B cell (primary cell): ENCODE measurements at regions not wholly inside any gene's neighbourhood (a gene's known extent, or its start where the extent isn't known, plus 50 kb on each side); places are given as distances from the start of the nearest gene placed in this dataset.

Source experiments
- ATAC-seq: fragments of 200-7000 bp; cut with Tn5 transposase; one replicate; pipeline ENCODE4 v1.10.0; 2021; ENCODE audit warnings: low read depth, mild to moderate bottlenecking, moderate number of reproducible peaks, moderate library complexity
- CTCF ChIA-PET: fragments of 350-600 bp; sonication (Branson Sonifier 250); formaldehyde crosslinking; loops from one replicate; lab custom pipeline; 2021; ENCODE audit warnings: antibody characterized with exemption, inconsistent platforms; lab: Charles Lee
- POLR2A ChIA-PET: fragments of 350-600 bp; sonication (Branson Sonifier 250); formaldehyde crosslinking; loops from one replicate; lab custom pipeline; 2021; ENCODE audit warnings: antibody characterized with exemption; lab: Charles Lee
- DNase-seq: peaks from one replicate; pipeline ENCODE4 v3.0.0; 2013
- H2AFZ ChIP-seq: 2 replicates; pipeline ENCODE4 v1.6.1; 2012; ENCODE audit warnings: mild to moderate bottlenecking, low read depth, low read length; ENCODE audit not compliant: insufficient read depth, poor library complexity, severe bottlenecking
- H3K27ac ChIP-seq, 2 donors: 1 replicate in 1 of 2; 2 replicates in 1 of 2; pipeline ENCODE4 v1.5.1; 2012 to 2013; ENCODE audit warnings: low read length in 2 of 2, mild to moderate bottlenecking in 2 of 2, moderate library complexity in 1 of 2
- H3K27me3 ChIP-seq, 4 experiments: fragments of 200-600 bp in 1 of 4; sonication (generic) in 1 of 4; replicated peaks in 1 of 4; 1 replicate in 2 of 4; 2 replicates in 2 of 4; pipeline versions ENCODE4 v1.6.1 to v1.7.0; 2013 to 2016; ENCODE audit warnings: low read length in 3 of 4, mild to moderate bottlenecking in 2 of 4, mixed read lengths in 1 of 4, moderate library complexity in 1 of 4; ENCODE audit not compliant: insufficient read depth in 4 of 4, control insufficient read depth in 3 of 4; ENCODE audit errors: control extremely low read depth in 1 of 4
- H3K36me3 ChIP-seq, 2 experiments: replicated peaks in 1 of 2; 1 replicate in 1 of 2; 2 replicates in 1 of 2; pipeline versions ENCODE4 v1.6.1 to v1.7.1; 2013; ENCODE audit warnings: low read length in 1 of 2; ENCODE audit not compliant: insufficient read depth in 2 of 2, control insufficient read depth in 1 of 2; ENCODE audit errors: control extremely low read depth in 1 of 2, extremely low read depth in 1 of 2
- H3K4me1 ChIP-seq, 2 donors: fragments of 200-600 bp in 1 of 2; sonication (generic) in 1 of 2; 1 replicate in 1 of 2; 2 replicates in 1 of 2; pipeline versions ENCODE4 v1.5.1 to v1.6.1; 2013 to 2017; ENCODE audit warnings: low read length in 2 of 2; ENCODE audit not compliant: control insufficient read depth in 2 of 2, insufficient read depth in 2 of 2
- H3K4me2 ChIP-seq: replicated peaks from 2 replicates; pipeline ENCODE3; 2012; ENCODE audit warnings: mild to moderate bottlenecking, low read depth, low read length; ENCODE audit not compliant: poor library complexity, severe bottlenecking
- H3K4me3 ChIP-seq, 5 experiments: fragments of 200-600 bp in 1 of 5; sonication (generic) in 1 of 5; 1 replicate in 3 of 5; 2 replicates in 2 of 5; pipeline versions ENCODE4 v1.5.1 to v1.7.0; 2011 to 2016; ENCODE audit warnings: low read length in 4 of 5, mild to moderate bottlenecking in 4 of 5, low read depth in 2 of 5, control low read depth in 1 of 5, moderate library complexity in 1 of 5; ENCODE audit not compliant: insufficient read depth in 1 of 5; ENCODE audit errors: control extremely low read depth in 1 of 5, extremely low read depth in 1 of 5
- H3K79me2 ChIP-seq: fragments of 200-600 bp; sonication (generic); one replicate; pipeline ENCODE4 v1.6.0; 2016; ENCODE audit warnings: low read length; ENCODE audit not compliant: control insufficient read depth, insufficient read depth
- H3K9ac ChIP-seq: fragments of 200-600 bp; sonication (generic); 2 replicates; pipeline ENCODE4 v1.6.1; 2017; ENCODE audit warnings: mild to moderate bottlenecking, low read length, moderate library complexity
- H3K9me3 ChIP-seq, 3 donors: one replicate each; pipeline versions ENCODE4 v1.6.1 to v1.7.1; 2013; ENCODE audit warnings: low read length in 2 of 3; ENCODE audit not compliant: control insufficient read depth in 2 of 3, insufficient read depth in 1 of 3; ENCODE audit errors: control extremely low read depth in 1 of 3
- H4K20me1 ChIP-seq: 2 replicates; pipeline ENCODE4 v1.6.0; 2012; ENCODE audit warnings: mild to moderate bottlenecking, low read length; ENCODE audit not compliant: insufficient read depth, control insufficient read depth, poor library complexity, severe bottlenecking
- H3K27ac Mint-ChIP-seq: one replicate; pipeline ENCODE4 v1.8.0; 2021; ENCODE audit warnings: mixed read lengths
- H3K27me3 Mint-ChIP-seq: one replicate; pipeline ENCODE4 v1.8.0; 2021; ENCODE audit warnings: mixed read lengths
- H3K4me1 Mint-ChIP-seq: one replicate; pipeline ENCODE4 v1.8.0; 2021; ENCODE audit warnings: mixed read lengths
- H3K4me3 Mint-ChIP-seq: one replicate; pipeline ENCODE4 v1.8.0; 2021; ENCODE audit warnings: mixed read lengths
- H3K9me3 Mint-ChIP-seq: one replicate; pipeline ENCODE4 v1.8.0; 2022; ENCODE audit warnings: mixed read lengths; ENCODE audit not compliant: insufficient read depth
- CTCF ChIP-seq: fragments of 200-600 bp; IDR thresholded peaks from one replicate; pipeline ENCODE4 v1.8.0; 2022; ENCODE audit warnings: antibody characterized with exemption, mild to moderate bottlenecking
- EZH2 ChIP-seq: IDR thresholded peaks from 2 replicates; pipeline ENCODE4 v1.6.1; 2012; ENCODE audit warnings: borderline replicate concordance, low read depth, mild to moderate bottlenecking, moderate library complexity, low read length; ENCODE audit not compliant: insufficient read depth, poor library complexity, severe bottlenecking
- whole genome bisulfite sequencing: methylation state at CpG from one replicate; pipeline ENCODE4 v1.1.5; 2013; ENCODE audit warnings: missing lambda C conversion rate; ENCODE audit not compliant: insufficient coverage; 5-methylcytosine and 5-hydroxymethylcytosine counted together
- intact Hi-C: fragments of 100-400 bp; cut with micrococcal nuclease; formaldehyde crosslinking; loops from one replicate; pipeline ENCODE4 v1.10.0; 2022

- no peak overlapping the region for H3K9ac ChIP-seq
- no peaks in the 10 kb centered on the region for H4K20me1 ChIP-seq
- no peaks in the 10 kb centered on the region for H3K27me3 ChIP-seq
- H3K4me1 ChIP-seq = no peaks in the 10 kb centered on the region
- H3K79me2 ChIP-seq = no peaks in the 10 kb centered on the region
- ATAC-seq (no peak), DNase-seq (no peak)
- ChIA-PET CTCF (no interaction called here), POLR2A (no interaction called here)
- Mint-ChIP-seq H3K27me3 (no peaks in the 10 kb centered on the region), H3K4me1 (no peaks in the 10 kb centered on the region), H3K4me3 (no peak overlapping the region), H3K9me3 (peaks cover 4% of the 10 kb centered on the region), H3K27ac (no peak overlapping the region)
- no peak for TF ChIP-seq EZH2
- no peak for TF ChIP-seq CTCF
- intact Hi-C loops = no loop called here
- no peak overlapping the region for H3K27ac ChIP-seq
- H3K9me3 ChIP-seq = peaks cover 0 to 6% (median 2%) of the 10 kb centered on the region in 3 donors
- no peak overlapping the region for H3K4me3 ChIP-seq
- 88% methylated on average over 10 of the region's 10 CpGs for WGBS
- H3K4me2 ChIP-seq = no peak overlapping the region
- H3K36me3 ChIP-seq = no peaks in the 10 kb centered on the region
- no peak overlapping the region for H2AFZ ChIP-seq
Observed at GRCh38 chr3:5633960-5634359, 446.5 kb downstream of the EDEM1 start.

DNA sequence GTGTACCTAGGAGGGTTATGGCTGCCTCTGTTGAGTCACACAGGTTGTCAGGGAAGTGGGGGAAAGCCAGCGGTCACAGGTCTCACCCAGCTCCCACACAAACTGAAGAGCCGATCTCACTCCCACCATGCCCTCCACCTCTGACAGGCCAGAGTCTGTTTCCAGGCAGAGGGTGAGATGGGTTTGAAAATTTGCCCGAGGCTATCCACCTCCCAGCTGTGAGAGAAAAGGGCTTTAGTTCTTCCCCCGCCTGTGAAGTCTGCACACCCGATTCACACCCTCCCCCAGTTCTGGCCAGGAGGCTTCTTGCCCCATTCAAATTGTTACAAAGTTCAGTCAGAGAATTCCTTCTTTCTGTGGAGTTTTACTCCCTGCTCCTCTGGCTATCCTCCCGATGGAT lies 446.9 kb downstream of the EDEM1 start:
- Mint-ChIP-seq H3K27me3 (no peaks in the 10 kb centered on the region), H3K4me3 (no peak overlapping the region), H3K27ac (no peak overlapping the region), H3K4me1 (no peaks in the 10 kb centered on the region), H3K9me3 (peaks cover 4% of the 10 kb centered on the region)
- Histone ChIP-seq H2AFZ (no peak overlapping the region), H3K4me3 (no peak overlapping the region), H3K4me1 (no peaks in the 10 kb centered on the region), H3K79me2 (no peaks in the 10 kb centered on the region), H3K9ac (no peak overlapping the region), H3K9me3 (peaks cover 1 to 6% (median 2%) of the 10 kb centered on the region in 3 donors), H3K27ac (no peak overlapping the region), H3K27me3 (no peaks in the 10 kb centered on the region), H3K36me3 (no peaks in the 10 kb centered on the region), H3K4me2 (no peak overlapping the region), H4K20me1 (no peaks in the 10 kb centered on the region)
- WGBS = 86% methylated on average over 2 of the region's 6 CpGs
- TF ChIP-seq EZH2 = no peak
- no peak for TF ChIP-seq CTCF
- intact Hi-C loops = no loop called here
- POLR2A ChIA-PET = no interaction called here
- DNase-seq (no peak), ATAC-seq (no peak)
- CTCF ChIA-PET = no interaction called here
